HepG2 (cell line): ENCODE measurements at regions not wholly inside any gene's neighbourhood (a gene's known extent, or its start where the extent isn't known, plus 50 kb on each side); places are given as distances from the start of the nearest gene placed in this dataset.

Source experiments
- ATAC-seq: fragments of 200-7000 bp; cut with Tn5 transposase; 3 replicates; pipeline ENCODE4 v1.9.1; 2020; ENCODE audit warnings: mild to moderate bottlenecking, moderate library complexity
- BruUV-seq: library from RNA; stranded (reverse); fragments of 400-500 nt; replicated peaks from 2 replicates; lab custom pipeline; 2021; lab: Mats Ljungman, UMichigan
- CTCF ChIA-PET: fragments of 300-600 bp; formaldehyde crosslinking; extraction: SDS; loops from one replicate; lab custom pipeline; 2021; ENCODE audit warnings: low total read pairs, inconsistent platforms, low intra/inter-chr PET ratio; lab: Yijun Ruan, JAX
- POLR2A ChIA-PET: fragments of 350-600 bp; sonication (Branson Sonifier 250); formaldehyde crosslinking; loops from one replicate; lab custom pipeline; 2020; ENCODE audit warnings: antibody characterized with exemption, inconsistent platforms; lab: Yijun Ruan, JAX
- DNase-seq: peaks from one replicate; pipeline ENCODE4 v3.0.0-alpha.2; 2015; ENCODE audit warnings: low spot score
- FAIRE-seq: peaks from 3 replicates; lab custom pipeline; 2011; peaks lifted over from hg19 to GRCh38; lab: Jason Lieb, UNC
- H2AFZ ChIP-seq: one replicate; pipeline ENCODE4 v1.6.1; 2011; ENCODE audit warnings: low read length, inconsistent platforms
- H3K27ac ChIP-seq: fragments of 300-600 bp; 3 replicates; pipeline ENCODE4 v1.8.0; 2011; ENCODE audit warnings: mixed run types, mild to moderate bottlenecking, mixed read lengths, low read length, inconsistent platforms; ENCODE audit not compliant: insufficient read depth; ENCODE audit errors: extremely low read length
- H3K27me3 ChIP-seq, 2 experiments: fragments of 200-600 bp in 1 of 2; 2 replicates in 1 of 2; 3 replicates in 1 of 2; pipeline versions ENCODE4 v1.6.0 to v1.8.0; 2011; ENCODE audit warnings: low read length in 2 of 2, mild to moderate bottlenecking in 2 of 2, moderate library complexity in 2 of 2, inconsistent platforms in 1 of 2; ENCODE audit not compliant: insufficient read depth in 2 of 2, control insufficient read depth in 1 of 2
- H3K36me3 ChIP-seq, 2 experiments: fragments of 200-600 bp in 1 of 2; replicated peaks in 1 of 2; 2 replicates in 1 of 2; 3 replicates in 1 of 2; pipeline versions ENCODE4 v1.5.1 to v1.8.0; 2011; ENCODE audit warnings: low read length in 2 of 2, inconsistent platforms in 1 of 2; ENCODE audit not compliant: insufficient read depth in 2 of 2, control insufficient read depth in 1 of 2
- H3K4me1 ChIP-seq: 2 replicates; pipeline ENCODE4 v1.5.1; 2012; ENCODE audit warnings: low read length, inconsistent platforms; ENCODE audit not compliant: insufficient read depth
- H3K4me2 ChIP-seq: 2 replicates; pipeline ENCODE4 v1.6.0; 2011; ENCODE audit warnings: low read depth, low read length, inconsistent platforms
- H3K4me3 ChIP-seq, 3 experiments: fragments of 200-600 bp in 1 of 3; sonication (generic), shearing (Covaris generic) in 1 of 3; replicated peaks in 1 of 3; 2 replicates each; pipeline ENCODE4 v1.5.1; 2011 to 2016; ENCODE audit warnings: low read length in 3 of 3, inconsistent platforms in 2 of 3, low read depth in 2 of 3, mild to moderate bottlenecking in 2 of 3, control low read depth in 1 of 3, mixed read lengths in 1 of 3; ENCODE audit not compliant: insufficient read depth in 1 of 3
- H3K79me2 ChIP-seq: one replicate; pipeline ENCODE4 v1.6.1; 2011; ENCODE audit warnings: low read length, inconsistent platforms; ENCODE audit not compliant: insufficient read depth
- H3K9ac ChIP-seq: 2 replicates; pipeline ENCODE4 v1.6.0; 2011; ENCODE audit warnings: mild to moderate bottlenecking, low read depth, low read length, inconsistent platforms; ENCODE audit not compliant: insufficient read depth
- H3K9me3 ChIP-seq: 2 replicates; pipeline ENCODE4 v1.5.1; 2012; ENCODE audit warnings: mild to moderate bottlenecking, low read length
- H4K20me1 ChIP-seq: 2 replicates; pipeline ENCODE4 v1.6.0; 2011; ENCODE audit warnings: inconsistent platforms, mild to moderate bottlenecking, low read length, moderate library complexity; ENCODE audit not compliant: insufficient read depth
- CEBPG ChIP-seq: IDR thresholded peaks from 2 replicates; pipeline ENCODE4 v1.6.1; 2016
- CHCHD3 ChIP-seq: sonication (generic); formaldehyde crosslinking; IDR thresholded peaks from 2 replicates; pipeline ENCODE4 v1.8.0; 2022; ENCODE audit warnings: mild to moderate bottlenecking, missing genetic modification reagents, moderate library complexity
- DDIT3 ChIP-seq: sonication (generic); formaldehyde crosslinking; IDR thresholded peaks from 2 replicates; pipeline ENCODE4 v1.4.0; 2020; ENCODE audit warnings: mild to moderate bottlenecking, missing genetic modification reagents
- FOXK2 ChIP-seq: fragments of 450-650 bp; IDR thresholded peaks from 2 replicates; pipeline ENCODE4 v1.6.1; 2016
- GATA4 ChIP-seq: sonication (generic); IDR thresholded peaks from 2 replicates; pipeline ENCODE4 v1.6.1; 2016; ENCODE audit warnings: antibody characterized with exemption, low read depth, borderline replicate concordance
- MAX ChIP-seq: IDR thresholded peaks from 2 replicates; pipeline ENCODE4 v1.6.1; 2012; ENCODE audit warnings: inconsistent platforms
- PCBP1 ChIP-seq: fragments of 200-400 bp; formaldehyde crosslinking; IDR thresholded peaks from 2 replicates; pipeline ENCODE4 v1.6.1; 2017; ENCODE audit warnings: mild to moderate bottlenecking, low read depth, low read length, borderline replicate concordance
- POLR2A ChIP-seq, 2 experiments: IDR thresholded peaks; 2 replicates each; pipeline ENCODE4 v1.6.1; 2011; ENCODE audit warnings: low read depth in 2 of 2, low read length in 2 of 2, mild to moderate bottlenecking in 1 of 2, moderate library complexity in 1 of 2; ENCODE audit not compliant: insufficient read depth in 1 of 2
- SMARCC2 ChIP-seq: fragments of 450-650 bp; IDR thresholded peaks from 2 replicates; pipeline ENCODE4 v1.6.1; 2017; ENCODE audit warnings: antibody characterized with exemption, mild to moderate bottlenecking
- SNAPC2 ChIP-seq: sonication (generic); formaldehyde crosslinking; IDR thresholded peaks from 2 replicates; pipeline ENCODE4 v1.8.1; 2022; ENCODE audit warnings: mild to moderate bottlenecking, missing genetic modification reagents
- STAT5B ChIP-seq: sonication (generic); formaldehyde crosslinking; IDR thresholded peaks from 2 replicates; pipeline ENCODE4 v1.4.0; 2020; ENCODE audit warnings: missing genetic modification reagents
- TBX3 ChIP-seq: fragments of 450-650 bp; IDR thresholded peaks from 2 replicates; pipeline ENCODE4 v1.6.1; 2017; ENCODE audit warnings: antibody characterized with exemption, mild to moderate bottlenecking, inconsistent platforms, borderline replicate concordance
- ZBTB37 ChIP-seq: sonication (generic); formaldehyde crosslinking; IDR thresholded peaks from 2 replicates; pipeline ENCODE4 v1.4.0; 2020; ENCODE audit warnings: mild to moderate bottlenecking, missing genetic modification reagents
- ZNF503 ChIP-seq: sonication (generic); formaldehyde crosslinking; IDR thresholded peaks from 2 replicates; pipeline ENCODE4 v1.4.0; 2020; ENCODE audit warnings: missing genetic modification reagents
- WGBS: methylation state at CpG from one replicate; pipeline ENCODE4 v1.1.6; 2017; ENCODE audit warnings: low lambda C conversion rate; 5-methylcytosine and 5-hydroxymethylcytosine counted together
- in situ Hi-C: cut with HindIII; loops from 2 replicates; pipeline ENCODE4 v1.10.0; 2017; ENCODE audit warnings: low pct_unique_long_range_greater_than_20kb; ENCODE audit not compliant: extremely low pct_ligation_motif_present
- intact Hi-C: fragments of 100-400 bp; cut with micrococcal nuclease; formaldehyde crosslinking; loops from one replicate; pipeline ENCODE4 v1.10.0; 2022; ENCODE audit not compliant: unreplicated experiment

GRCh38 chr21:28421716-28422524, 570.8 kb downstream of the LTN1 start:
- Histone ChIP-seq H3K9me3 (peaks cover 86% of the 10 kb centered on the region), H3K36me3 (no peaks in the 10 kb centered on the region), H2AFZ (no peak overlapping the region), H3K27ac (no peak overlapping the region), H3K4me1 (no peaks in the 10 kb centered on the region), H3K9ac (no peak overlapping the region), H3K27me3 (no peaks in the 10 kb centered on the region), H3K4me3 (no peak overlapping the region), H3K79me2 (no peaks in the 10 kb centered on the region), H3K4me2 (no peak overlapping the region), H4K20me1 (no peaks in the 10 kb centered on the region)
- BruUV-seq: no TSS peak
- ATAC-seq (no peak), DNase-seq (no peak), FAIRE-seq (no peak)
- intact Hi-C loops (no loop called here), in situ Hi-C loops (no loop called here)
- 0% methylated on average over 3 of the region's 3 CpGs for WGBS
- TF ChIP-seq CHCHD3 (CRISPR knock-in tag) (no peak), SMARCC2 (no peak), GATA4 (no peak), STAT5B (CRISPR knock-in tag) (no peak), DDIT3 (CRISPR knock-in tag) (no peak), POLR2A (IDR thresholded peaks at IDR 0.05; ENCODE audit: insufficient read depth in 1 of 2, low read depth in 2 of 2, low read length in 2 of 2) (no peak), ZNF503 (CRISPR knock-in tag) (no peak), SNAPC2 (CRISPR knock-in tag) (no peak), PCBP1 (no peak), TBX3 (no peak), ZBTB37 (CRISPR knock-in tag) (no peak), CEBPG (CRISPR knock-in tag) (no peak), FOXK2 (no peak), MAX (no peak)
- CTCF ChIA-PET: no interaction called here
- POLR2A ChIA-PET: no interaction called here
